Right lobe of liver (tissue), 4 donors: ENCODE measurements at regions not wholly inside any gene's neighbourhood (a gene's known extent, or its start where the extent isn't known, plus 50 kb on each side); places are given as distances from the start of the nearest gene placed in this dataset.

ENCODE experiments used
- POLR2A ChIP-seq: fragments of 450-650 bp; IDR thresholded peaks from one replicate; pipeline ENCODE4 v1.6.1; 2017; ENCODE audit warnings: antibody characterized with exemption, mild to moderate bottlenecking
- TF ChIP-seq, protein P1 (sequence below), 4 donors: fragments of 200-600 bp in 3 of 4; fragments of 450-650 bp in 1 of 4; IDR thresholded peaks; one replicate each; pipeline versions ENCODE4 v1.5.1 to v1.8.0; 2016 to 2022; ENCODE audit warnings: antibody characterized with exemption in 4 of 4, mild to moderate bottlenecking in 2 of 4
- donor health status: DM: no; HTN: no; CAD: no.
- donor health status: DM: no; HTN: no; CAD: no.
- donor health status: DM: no; HTN: yes; CAD: no.

DNA sequence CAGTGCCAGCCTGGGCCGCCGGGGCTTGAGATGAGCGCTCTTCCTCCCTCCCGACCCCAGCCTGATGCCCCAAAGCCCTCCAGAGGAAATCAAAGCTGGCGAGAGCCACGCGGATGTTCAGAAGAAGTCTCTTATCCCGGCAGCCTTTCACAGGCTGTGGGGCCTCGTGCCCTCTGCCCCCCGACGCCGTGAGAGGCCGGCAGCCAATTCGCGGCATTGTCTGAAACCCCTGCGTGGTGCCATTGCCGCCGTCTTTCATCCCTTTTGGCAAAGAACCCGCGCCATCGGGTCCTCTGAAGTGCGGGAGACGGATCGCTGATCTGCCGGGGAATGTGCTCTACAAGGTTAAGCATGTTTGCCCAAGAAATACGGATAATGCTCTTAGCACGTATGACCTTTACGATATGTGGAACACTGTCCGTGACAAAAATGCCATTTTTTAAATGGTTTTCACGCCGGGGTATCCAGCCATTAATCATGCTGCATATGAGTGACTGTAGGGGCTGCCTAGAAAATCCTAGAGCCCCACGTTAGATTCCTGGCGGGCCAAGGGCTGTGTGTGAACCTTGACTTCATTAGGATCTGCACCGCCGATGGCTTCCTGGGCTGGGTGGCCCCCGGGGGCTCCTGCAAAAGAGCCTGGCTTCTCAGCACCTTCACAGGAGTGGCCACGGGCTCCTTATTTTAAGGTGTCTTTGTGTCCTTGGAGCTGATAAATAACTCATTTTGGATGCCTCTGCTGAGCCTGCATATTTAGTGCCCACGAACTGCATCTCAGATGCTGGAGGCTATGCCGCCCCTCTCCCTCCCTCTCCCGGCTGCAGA lies 165.1 kb upstream of the TNRC6C start:
- no peak for TF ChIP-seq POLR2A
- TF ChIP-seq, protein P1, sequence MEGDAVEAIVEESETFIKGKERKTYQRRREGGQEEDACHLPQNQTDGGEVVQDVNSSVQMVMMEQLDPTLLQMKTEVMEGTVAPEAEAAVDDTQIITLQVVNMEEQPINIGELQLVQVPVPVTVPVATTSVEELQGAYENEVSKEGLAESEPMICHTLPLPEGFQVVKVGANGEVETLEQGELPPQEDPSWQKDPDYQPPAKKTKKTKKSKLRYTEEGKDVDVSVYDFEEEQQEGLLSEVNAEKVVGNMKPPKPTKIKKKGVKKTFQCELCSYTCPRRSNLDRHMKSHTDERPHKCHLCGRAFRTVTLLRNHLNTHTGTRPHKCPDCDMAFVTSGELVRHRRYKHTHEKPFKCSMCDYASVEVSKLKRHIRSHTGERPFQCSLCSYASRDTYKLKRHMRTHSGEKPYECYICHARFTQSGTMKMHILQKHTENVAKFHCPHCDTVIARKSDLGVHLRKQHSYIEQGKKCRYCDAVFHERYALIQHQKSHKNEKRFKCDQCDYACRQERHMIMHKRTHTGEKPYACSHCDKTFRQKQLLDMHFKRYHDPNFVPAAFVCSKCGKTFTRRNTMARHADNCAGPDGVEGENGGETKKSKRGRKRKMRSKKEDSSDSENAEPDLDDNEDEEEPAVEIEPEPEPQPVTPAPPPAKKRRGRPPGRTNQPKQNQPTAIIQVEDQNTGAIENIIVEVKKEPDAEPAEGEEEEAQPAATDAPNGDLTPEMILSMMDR (IDR thresholded peaks at IDR 0.05) = no peak
